Mammary epithelial cell (primary cell): ENCODE measurements at regions not wholly inside any gene's neighbourhood (a gene's known extent, or its start where the extent isn't known, plus 50 kb on each side); places are given as distances from the start of the nearest gene placed in this dataset.

Experiments used
- EZH2 ChIP-seq: IDR thresholded peaks from 2 replicates; pipeline ENCODE4 v1.6.1; 2012; ENCODE audit warnings: low read length, inconsistent platforms, borderline replicate concordance
- TF ChIP-seq, protein P1 (sequence below), 2 donors: IDR thresholded peaks in 1 of 2; conservative IDR thresholded peaks in 1 of 2; 2 replicates each; pipeline ENCODE4 v1.5.1; 2011 to 2012; ENCODE audit warnings: inconsistent platforms in 2 of 2, low read length in 2 of 2, mild to moderate bottlenecking in 2 of 2, control low read depth in 1 of 2, low read depth in 1 of 2; ENCODE audit not compliant: insufficient read depth in 1 of 2; ENCODE audit errors: extremely low read depth in 1 of 2

DNA sequence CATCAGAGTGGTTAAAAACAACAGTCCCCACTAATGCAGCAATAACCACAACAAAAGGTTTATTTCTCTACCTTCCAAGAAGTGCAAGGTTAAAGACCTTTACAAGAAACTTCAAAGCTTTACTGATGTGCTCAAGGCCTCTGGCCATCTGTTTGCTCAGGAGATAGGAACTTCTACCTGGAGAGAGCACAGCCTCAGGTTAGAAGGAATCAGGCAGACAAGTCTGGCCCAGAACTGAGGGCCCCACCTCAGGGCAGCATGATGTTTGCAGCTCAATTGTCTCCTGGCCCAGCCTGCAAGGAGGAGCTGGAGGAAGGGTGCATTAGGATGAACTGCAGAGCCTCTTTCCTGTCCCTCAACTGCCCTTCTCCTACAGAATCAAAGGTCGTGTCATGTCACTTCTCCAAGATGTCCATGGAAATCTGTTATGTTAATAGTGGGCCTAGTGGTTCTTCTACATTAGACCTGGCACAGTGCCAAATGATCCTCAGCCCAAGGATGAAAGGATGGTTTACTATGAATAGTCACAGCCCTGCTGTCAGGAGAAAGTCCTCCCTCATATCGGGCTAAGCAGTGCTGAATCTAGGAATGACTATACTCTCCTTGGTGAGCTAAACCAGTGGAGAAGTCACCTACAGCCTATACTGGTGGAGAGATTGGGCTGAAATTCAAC is 98.9 kb upstream of the NTRK2 start:
- TF ChIP-seq, protein P1, sequence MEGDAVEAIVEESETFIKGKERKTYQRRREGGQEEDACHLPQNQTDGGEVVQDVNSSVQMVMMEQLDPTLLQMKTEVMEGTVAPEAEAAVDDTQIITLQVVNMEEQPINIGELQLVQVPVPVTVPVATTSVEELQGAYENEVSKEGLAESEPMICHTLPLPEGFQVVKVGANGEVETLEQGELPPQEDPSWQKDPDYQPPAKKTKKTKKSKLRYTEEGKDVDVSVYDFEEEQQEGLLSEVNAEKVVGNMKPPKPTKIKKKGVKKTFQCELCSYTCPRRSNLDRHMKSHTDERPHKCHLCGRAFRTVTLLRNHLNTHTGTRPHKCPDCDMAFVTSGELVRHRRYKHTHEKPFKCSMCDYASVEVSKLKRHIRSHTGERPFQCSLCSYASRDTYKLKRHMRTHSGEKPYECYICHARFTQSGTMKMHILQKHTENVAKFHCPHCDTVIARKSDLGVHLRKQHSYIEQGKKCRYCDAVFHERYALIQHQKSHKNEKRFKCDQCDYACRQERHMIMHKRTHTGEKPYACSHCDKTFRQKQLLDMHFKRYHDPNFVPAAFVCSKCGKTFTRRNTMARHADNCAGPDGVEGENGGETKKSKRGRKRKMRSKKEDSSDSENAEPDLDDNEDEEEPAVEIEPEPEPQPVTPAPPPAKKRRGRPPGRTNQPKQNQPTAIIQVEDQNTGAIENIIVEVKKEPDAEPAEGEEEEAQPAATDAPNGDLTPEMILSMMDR (conservative IDR thresholded peaks at IDR 0.05 in 1 of 2, IDR thresholded peaks at IDR 0.05 in 1 of 2; ENCODE audit: extremely low read depth in 1 of 2, insufficient read depth in 1 of 2, low read depth in 1 of 2, low read length in 2 of 2): no peak
- TF ChIP-seq EZH2: no peak
